Ishikawa (cell line): ENCODE measurements at regions not wholly inside any gene's neighbourhood (a gene's known extent, or its start where the extent isn't known, plus 50 kb on each side); places are given as distances from the start of the nearest gene placed in this dataset.

Source experiments
- CEBPB ChIP-seq: IDR thresholded peaks from 2 replicates; pipeline ENCODE4 v1.6.1; 2012
- EGR1 ChIP-seq: IDR thresholded peaks from 2 replicates; pipeline ENCODE4 v1.6.1; 2012
- EP300 ChIP-seq: IDR thresholded peaks from 2 replicates; pipeline ENCODE4 v1.6.1; 2012; ENCODE audit warnings: borderline replicate concordance
- FOXM1 ChIP-seq: IDR thresholded peaks from 2 replicates; pipeline ENCODE4 v1.6.1; 2012; ENCODE audit warnings: low read depth, borderline replicate concordance
- MAX ChIP-seq: IDR thresholded peaks from 2 replicates; pipeline ENCODE4 v1.6.1; 2012
- NFIC ChIP-seq: IDR thresholded peaks from 2 replicates; pipeline ENCODE4 v1.6.1; 2012
- RAD21 ChIP-seq: IDR thresholded peaks from 2 replicates; pipeline ENCODE4 v1.6.1; 2012; ENCODE audit warnings: low read depth
- REST ChIP-seq: IDR thresholded peaks from 2 replicates; pipeline ENCODE4 v1.6.1; 2012; ENCODE audit warnings: low read depth, mild to moderate bottlenecking
- TAF1 ChIP-seq: IDR thresholded peaks from 2 replicates; pipeline ENCODE4 v1.6.1; 2012; ENCODE audit warnings: low read depth, mild to moderate bottlenecking
- TCF12 ChIP-seq: IDR thresholded peaks from 2 replicates; pipeline ENCODE4 v1.6.1; 2012; ENCODE audit warnings: low read depth
- TEAD4 ChIP-seq: IDR thresholded peaks from 2 replicates; pipeline ENCODE4 v1.6.1; 2012
- USF1 ChIP-seq: IDR thresholded peaks from 2 replicates; pipeline ENCODE4 v1.6.1; 2012
- YY1 ChIP-seq: IDR thresholded peaks from 2 replicates; pipeline ENCODE4 v1.6.1; 2012; ENCODE audit warnings: low read depth
- ZBTB7A ChIP-seq: IDR thresholded peaks from 2 replicates; pipeline ENCODE4 v1.6.1; 2012; ENCODE audit warnings: low read depth

GRCh38 chr15:77713281-77713680 is 80.6 kb upstream of the LINGO1 start:
- no peak for TF ChIP-seq FOXM1
- no peak for TF ChIP-seq ZBTB7A
- TF ChIP-seq EGR1, result no peak
- no peak for TF ChIP-seq NFIC

GRCh38 chr15:77712438-77712837 is 79.7 kb upstream of the LINGO1 start:
- TF ChIP-seq USF1 (no peak), REST (no peak), YY1 (no peak)

GRCh38 chr15:77710637-77711036 is 77.9 kb upstream of the LINGO1 start:
- TF ChIP-seq USF1, result no peak
- TF ChIP-seq TCF12, result no peak
- TF ChIP-seq CEBPB, result no peak
- no peak for TF ChIP-seq NFIC
- TF ChIP-seq FOXM1, result no peak

- TF ChIP-seq ZBTB7A (no peak), EP300 (no peak), TEAD4 (no peak), YY1 (no peak), MAX (no peak), TAF1 (no peak), CEBPB (no peak)
These were observed 77.5 kb upstream of the LINGO1 start for GRCh38 chr15:77710206-77710605.

GRCh38 chr15:77709135-77709886 is 76.6 kb upstream of the LINGO1 start:
- TF ChIP-seq ZBTB7A (no peak), REST (peak; percentile 90), TCF12 (no peak), EGR1 (no peak), YY1 (no peak)

GRCh38 chr15:77706482-77707244 is 74.0 kb upstream of the LINGO1 start:
- TF ChIP-seq NFIC, result no peak
- TF ChIP-seq ZBTB7A, result no peak
- no peak for TF ChIP-seq REST
- no peak for TF ChIP-seq RAD21
- no peak for TF ChIP-seq FOXM1
